NCI-H774 (cell line): ENCODE measurements at regions not wholly inside any gene's neighbourhood (a gene's known extent, or its start where the extent isn't known, plus 50 kb on each side); places are given as distances from the start of the nearest gene placed in this dataset.
"Not testable (repeated sequence)": the region's sequence is repeated elsewhere in the genome, so short reads cannot be mapped to it uniquely, and the experiment has no call there.

ENCODE experiments used
- DNase-seq: peaks from one replicate; lab custom pipeline; 2025; lab: John Stamatoyannopoulos, UW

GRCh38 chr21:28281357-28281756 is 711.3 kb downstream of the LTN1 start:
- DNase-seq = not testable (repeated sequence)

DNA sequence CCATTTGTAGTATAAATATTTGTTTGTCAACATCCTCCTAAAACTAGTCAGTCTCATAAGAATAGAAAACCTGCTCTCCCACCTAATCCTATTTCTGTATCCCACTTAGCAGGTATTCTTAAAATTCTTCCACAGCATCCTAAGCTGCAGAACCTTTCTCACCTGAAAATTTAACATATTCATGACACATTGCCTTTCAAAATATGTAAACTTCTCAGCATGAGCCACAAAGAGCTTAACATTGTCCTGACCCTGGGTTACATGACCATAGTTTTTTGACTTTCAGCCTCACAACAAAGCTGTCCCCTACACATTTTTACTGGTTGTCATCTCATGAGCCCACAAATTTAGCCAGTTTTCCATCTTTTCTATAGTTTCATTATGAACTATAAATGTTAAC is 712.1 kb downstream of the LTN1 start:
- no peak for DNase-seq

- no peak for DNase-seq
Observed at GRCh38 chr21:28277324-28277723, 715.4 kb downstream of the LTN1 start.

GRCh38 chr21:28272272-28272992 is 720.2 kb downstream of the LTN1 start:
- DNase-seq = no peak

DNA sequence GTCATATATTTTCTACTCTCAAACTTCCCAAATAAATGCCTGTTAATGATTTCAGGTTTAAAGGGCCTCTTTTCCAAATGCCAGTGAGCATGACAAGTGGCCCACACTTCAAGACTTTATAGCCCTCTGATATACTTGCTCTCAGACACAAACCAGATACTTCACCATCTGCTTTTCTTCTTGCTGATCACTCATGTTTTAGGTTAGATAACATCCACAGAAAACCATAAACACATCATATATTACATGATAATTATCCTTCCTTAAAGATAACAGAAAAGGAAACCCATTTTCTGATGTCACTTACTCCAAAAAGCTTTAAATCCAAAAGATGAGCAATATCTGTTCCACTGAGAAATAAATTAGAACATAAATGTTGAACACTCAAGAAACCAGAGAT is 723.5 kb downstream of the LTN1 start:
- no peak for DNase-seq

DNA sequence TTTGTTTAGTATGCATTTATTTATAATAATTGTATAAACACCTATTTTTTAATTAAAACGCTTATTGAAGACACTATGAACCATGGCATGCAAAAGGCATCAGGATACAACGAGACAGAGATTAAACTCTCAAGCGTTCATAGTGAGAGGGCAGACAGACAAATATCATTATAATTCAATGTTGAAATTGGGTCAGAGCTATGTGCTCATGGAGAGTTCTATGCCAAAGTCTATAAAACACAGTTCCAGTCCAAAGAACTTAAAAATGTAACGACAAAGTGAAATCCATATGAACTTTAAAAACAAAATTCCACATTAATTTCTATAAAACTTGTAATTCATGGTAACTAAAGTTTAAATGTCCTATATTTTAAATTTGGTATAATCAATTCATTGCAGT is 724.0 kb downstream of the LTN1 start:
- no peak for DNase-seq

- DNase-seq = no peak
Observed at GRCh38 chr21:28267449-28267848, 725.2 kb downstream of the LTN1 start.

DNA sequence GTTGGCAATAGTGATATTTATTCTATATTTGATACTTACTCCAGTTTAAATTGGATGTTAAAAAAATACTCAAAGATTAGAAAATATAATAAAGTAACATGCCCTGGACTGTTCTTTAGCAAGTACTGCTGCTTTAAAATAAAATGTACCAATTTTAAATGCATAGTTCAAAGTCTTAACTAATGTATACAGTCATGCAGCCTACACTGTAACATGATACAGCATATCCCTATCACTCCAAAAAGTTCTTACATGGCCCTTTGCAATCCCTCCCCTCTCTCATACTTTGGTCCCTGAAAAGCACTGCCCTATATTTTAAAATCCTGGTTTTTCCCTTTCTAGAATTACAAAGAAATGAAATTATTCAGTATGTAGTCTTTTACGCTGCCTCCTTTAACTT is 726.6 kb downstream of the LTN1 start:
- no peak for DNase-seq

DNA sequence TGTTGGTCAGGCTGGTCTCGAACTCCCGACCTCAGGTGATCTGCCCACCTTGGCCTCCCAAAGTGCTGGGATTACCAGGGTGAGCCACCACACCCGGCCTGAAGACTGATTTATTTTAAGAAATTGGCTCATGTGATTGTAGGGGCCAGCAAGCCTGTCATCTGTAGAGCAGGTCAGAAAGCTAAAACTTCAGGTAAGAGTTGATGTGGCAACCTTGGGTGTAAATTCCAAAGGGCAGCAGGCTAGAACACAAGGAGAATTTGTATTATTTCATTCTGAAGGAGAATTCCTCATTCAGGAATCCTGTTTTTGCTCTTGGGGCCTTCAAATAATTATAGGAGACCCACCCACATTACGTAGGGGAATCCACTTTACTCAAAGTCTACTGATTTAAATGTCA is 728.7 kb downstream of the LTN1 start:
- DNase-seq = no peak

DNA sequence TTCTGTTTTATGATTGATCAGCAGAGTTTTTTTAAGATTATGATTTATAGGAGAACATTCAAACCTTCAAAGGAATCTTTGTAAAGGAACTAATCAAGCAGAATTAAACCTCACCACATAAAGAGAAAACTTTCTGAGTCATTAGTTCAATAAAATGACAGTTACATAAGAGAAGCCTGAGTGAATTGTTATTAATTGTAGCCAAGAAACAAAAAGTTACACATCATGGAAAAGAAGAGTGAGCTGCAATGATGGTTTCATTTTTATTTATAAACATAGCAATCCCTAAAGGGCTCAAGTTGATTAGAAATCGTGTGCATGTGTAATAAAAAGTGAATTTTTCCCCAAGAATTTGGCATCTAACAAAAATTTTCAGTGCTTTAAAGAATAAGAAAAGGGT is 731.4 kb downstream of the LTN1 start:
- no peak for DNase-seq

DNA sequence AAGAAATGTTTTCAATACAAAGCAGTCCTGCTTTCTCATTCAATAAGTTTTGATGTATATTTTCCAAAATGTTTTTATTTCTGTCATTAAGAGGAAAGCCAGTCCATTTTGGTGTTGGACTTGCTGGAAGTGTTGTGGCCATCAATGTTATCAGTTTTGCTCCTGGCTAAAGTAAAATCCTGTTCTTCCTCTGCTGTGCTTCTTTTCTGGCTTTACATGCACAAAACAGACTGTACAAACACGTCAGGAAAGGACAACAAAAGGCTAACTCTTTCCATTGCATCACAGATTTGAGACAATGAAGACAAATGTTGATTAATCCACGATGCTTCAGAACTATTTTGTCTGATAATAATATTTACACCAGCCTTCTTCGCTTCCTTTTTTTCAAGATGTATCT is 735.4 kb downstream of the LTN1 start:
- no peak for DNase-seq

GRCh38 chr21:28256837-28257236 is 735.8 kb downstream of the LTN1 start:
- DNase-seq = no peak

DNA sequence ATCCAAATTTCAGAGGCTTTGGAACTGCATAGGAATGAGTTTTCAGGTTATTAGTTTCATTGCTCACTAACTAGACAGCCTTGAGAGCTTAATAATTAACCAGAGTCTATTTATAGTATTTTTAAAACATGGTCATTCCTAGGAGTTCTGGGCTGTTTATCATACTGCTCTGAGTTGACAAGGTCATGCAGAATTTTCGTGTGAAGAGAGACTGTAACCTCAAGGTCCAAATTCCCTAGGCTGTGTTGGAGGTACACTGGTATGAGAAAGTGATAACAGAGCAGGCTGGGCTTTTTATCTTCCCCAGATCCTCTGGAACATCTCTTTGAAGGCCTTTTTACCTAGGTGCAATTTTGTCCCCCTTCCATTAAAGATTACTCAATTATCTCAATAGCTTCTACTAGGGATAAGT is 736.3 kb downstream of the LTN1 start:
- DNase-seq = no peak

- DNase-seq = no peak
Observed at GRCh38 chr21:28253961-28254360, 738.7 kb downstream of the LTN1 start.

DNA sequence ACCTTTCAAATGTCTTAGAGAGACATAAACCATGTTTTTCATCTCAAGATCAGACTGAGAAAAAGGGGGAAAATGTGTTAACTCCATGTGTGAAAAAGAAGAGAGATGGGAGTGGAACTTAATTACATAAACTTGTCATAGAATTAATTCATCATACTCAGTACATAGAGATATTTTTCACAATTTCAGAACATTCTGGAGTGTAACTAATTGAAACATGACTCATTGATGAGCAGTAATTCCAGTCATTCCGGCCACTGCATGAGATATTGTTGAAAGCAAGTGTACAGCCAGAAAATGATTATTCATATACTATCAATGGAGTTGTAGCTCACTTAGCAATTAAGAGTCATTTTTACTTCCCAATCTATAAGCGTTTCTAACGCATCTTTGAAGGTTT is 739.3 kb downstream of the LTN1 start:
- no peak for DNase-seq

DNA sequence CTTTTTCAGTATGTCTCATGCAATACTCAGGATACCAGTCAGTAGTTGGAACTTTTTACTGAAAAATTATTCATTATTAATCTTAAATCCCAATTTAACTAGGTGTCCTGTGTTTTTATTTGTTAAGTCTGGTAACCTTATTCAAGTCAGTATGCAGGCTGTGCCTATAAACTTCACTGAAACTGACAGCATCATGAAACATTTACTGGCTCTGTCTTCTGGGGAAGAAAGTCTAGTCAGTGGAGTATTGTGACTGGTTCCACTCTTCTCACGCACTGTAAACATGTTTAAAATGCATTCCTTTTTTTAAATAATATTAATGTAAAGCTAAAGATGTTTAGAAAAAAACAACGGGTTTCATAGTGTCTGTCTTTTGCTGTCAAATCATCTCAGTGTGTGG is 739.7 kb downstream of the LTN1 start:
- no peak for DNase-seq

GRCh38 chr21:28250946-28251345 is 741.7 kb downstream of the LTN1 start:
- DNase-seq = no peak

- no peak for DNase-seq
Observed at GRCh38 chr21:28247454-28248020, 745.1 kb downstream of the LTN1 start.

DNA sequence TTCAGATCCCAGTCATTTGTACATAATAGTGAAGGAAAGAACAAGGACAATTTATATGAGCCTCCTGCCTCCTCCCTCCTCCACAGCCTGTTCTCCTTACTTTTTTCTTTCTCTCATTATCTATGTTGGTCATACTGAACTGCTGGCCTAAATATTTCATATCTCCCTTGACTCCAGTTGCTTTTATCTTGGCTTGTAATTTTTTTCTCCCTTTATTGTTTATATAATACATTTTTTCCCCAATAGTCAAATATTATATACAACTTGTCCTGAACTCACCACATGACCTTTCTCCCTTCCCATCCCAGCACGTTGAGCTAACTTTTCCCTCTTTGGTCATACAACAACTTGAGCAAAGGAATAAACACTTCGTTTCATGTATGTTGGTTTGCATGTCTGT is 752.1 kb downstream of the LTN1 start:
- DNase-seq = no peak

GRCh38 chr21:28239340-28239739 is 753.3 kb downstream of the LTN1 start:
- no peak for DNase-seq

- DNase-seq = no peak
Observed at GRCh38 chr21:28237661-28238060, 755.0 kb downstream of the LTN1 start.

DNA sequence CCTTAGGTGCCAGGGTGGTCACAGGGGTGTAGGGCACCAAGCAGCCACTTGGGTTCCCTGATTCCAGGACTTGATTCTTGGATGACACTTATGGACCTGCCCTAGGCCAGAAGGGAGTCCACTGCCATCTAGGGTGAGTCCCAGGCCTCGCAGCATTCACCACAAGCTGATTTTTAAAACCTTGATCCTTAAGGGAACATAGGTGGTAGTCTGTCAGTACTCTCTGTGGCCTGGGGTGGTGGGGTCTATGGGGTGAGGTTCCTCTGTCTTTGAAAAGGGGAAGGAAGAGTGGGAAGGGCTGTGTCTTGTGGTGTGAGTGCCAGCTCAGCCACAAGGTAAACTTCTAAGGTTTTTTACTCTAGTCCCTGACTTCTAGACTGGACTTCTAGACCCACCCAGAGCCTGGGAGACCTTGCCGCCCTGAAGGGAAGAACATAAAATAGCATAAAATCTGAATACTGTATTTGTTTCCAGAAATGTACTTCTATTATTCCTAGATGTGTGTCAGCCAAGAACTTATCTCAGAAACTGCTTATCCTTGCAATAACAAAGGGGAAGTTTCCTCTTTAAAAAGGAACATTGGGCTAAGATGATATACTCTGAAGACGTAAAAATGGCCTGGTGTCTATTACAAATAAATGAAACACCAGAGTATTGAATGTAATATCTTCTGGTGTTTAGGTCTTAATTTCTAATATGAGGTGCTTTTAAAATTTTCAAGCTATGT is 757.3 kb downstream of the LTN1 start:
- DNase-seq = no peak

GRCh38 chr21:28234326-28234725 is 758.4 kb downstream of the LTN1 start:
- no peak for DNase-seq
